Smooth muscle cell of the brain vasculature (primary cell): ENCODE measurements at regions not wholly inside any gene's neighbourhood (a gene's known extent, or its start where the extent isn't known, plus 50 kb on each side); places are given as distances from the start of the nearest gene placed in this dataset.
A peak's percentile ranks its signal among the peaks of the same experiment; 100 is the strongest.

Experiments
- DNase-seq: peaks from one replicate; pipeline ENCODE4 v3.0.0-alpha.2; 2012; ENCODE audit warnings: low read depth, low spot score

DNA sequence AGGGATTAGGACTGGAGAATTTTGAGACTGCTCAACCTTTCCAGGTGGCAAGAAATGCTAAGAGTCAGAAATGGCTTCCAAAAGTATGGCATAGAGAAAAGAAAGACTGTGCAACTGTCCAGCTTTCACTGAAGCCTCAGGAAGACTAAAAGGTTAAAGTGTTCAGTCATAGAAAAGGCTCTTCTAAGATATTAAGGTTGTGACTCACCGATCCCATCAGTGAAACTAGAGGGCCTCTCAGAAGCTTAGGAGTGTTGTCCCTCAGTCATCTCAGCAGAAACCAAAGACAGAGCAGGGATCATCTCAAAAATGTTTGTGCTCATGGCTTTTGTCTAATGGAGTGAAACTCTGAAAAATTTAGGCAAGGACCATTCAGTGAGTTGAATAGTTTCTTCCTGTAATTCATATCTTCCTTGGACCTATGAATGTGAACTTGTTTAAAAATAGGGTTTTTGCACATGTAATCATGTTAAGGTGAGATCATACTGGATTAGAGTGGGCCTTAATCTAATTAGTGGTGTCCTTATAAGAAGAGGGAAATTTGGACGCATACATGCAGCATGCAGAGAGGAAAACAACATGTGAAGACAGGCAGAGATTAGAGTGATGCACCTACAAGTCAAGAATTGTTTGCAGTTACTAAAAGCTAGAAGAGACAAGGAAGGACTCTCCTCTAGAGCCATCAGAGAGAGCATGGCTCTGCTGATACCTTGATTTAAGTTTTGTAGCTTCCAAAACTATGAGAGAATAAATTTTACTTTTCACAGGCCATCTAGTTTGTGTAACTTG lies 71.3 kb downstream of the RPE65 start:
- no peak for DNase-seq

DNA sequence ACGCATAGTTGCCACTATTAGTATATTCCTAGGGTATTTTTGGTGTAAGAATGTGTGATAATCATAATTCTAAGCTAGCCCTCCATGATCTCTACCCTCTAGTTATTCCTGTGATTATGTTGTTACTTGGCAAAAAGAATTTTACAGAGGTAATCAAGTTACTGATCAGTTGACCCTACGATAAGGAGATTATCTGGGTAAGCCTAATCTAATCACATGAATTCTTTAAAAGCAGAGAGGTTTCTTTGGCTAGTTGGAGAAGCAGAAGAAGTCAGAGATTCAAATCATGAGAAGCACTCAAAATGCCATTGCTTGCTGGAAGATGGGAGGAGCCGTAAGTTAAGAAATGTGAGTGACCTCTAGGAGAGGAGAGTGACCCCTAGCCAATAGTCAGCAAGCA lies 72.7 kb downstream of the RPE65 start:
- DNase-seq, result no peak

DNA sequence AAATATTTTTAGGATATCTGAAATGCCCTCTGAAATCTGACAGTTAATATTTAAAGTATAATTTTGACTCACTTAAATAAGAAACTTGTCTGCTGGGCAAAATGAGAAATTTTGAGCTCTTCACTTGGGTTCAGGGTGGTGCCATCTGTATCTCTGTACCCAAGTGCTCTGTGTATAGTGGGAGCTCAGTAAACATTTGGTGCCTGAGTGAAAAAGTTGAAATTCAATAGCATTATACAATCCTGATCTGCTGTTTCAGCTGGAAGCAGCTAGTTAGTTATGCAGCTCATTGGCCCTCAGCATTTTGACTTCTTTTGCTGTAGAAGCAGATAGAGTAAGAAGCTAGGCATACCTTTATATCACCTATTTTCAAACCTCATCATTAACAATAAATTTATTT lies 73.3 kb downstream of the RPE65 start:
- DNase-seq, result no peak

DNA sequence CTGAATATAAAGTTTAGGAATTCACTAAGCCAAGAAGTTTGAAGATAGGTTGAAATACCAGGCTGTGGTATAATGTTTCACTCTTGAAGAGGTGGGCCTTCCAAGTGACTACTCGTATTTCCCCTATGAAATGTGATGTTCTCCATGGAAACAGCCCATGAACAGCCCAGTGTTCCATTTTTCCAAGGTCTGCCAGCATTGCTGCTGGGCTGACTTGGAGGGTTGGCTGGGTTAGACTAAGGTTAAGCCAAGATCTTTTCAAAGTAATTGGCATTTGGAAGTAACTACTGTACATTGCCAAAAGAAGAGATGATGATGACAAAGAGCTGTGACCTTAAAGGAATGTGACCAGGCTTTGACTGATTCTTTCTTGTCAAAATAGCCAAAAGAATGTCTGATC lies 73.8 kb downstream of the RPE65 start:
- DNase-seq, result no peak

DNA sequence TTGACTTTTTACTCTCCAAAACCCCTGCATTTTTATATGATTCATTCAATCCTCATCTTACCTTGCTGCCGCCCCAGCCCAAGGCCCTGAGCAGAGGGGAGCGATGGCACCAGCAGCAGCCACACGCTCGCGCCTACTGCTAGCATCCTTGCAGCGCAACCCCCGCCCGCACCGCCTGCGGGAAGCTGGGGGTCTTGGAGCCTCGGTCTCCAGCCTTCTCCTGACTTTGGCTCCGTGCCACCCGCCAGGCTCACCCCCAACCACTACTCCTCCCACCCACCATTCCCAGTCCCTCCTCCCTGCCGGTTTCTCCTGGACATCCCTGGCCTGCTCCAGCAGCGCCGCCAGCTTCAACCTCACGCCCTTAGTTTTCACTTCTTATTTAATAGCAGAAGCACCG lies 76.6 kb downstream of the RPE65 start:
- no peak for DNase-seq

- DNase-seq, result no peak
Measured at GRCh38 chr1:68372487-68372886, 77.3 kb downstream of the RPE65 start.

DNA sequence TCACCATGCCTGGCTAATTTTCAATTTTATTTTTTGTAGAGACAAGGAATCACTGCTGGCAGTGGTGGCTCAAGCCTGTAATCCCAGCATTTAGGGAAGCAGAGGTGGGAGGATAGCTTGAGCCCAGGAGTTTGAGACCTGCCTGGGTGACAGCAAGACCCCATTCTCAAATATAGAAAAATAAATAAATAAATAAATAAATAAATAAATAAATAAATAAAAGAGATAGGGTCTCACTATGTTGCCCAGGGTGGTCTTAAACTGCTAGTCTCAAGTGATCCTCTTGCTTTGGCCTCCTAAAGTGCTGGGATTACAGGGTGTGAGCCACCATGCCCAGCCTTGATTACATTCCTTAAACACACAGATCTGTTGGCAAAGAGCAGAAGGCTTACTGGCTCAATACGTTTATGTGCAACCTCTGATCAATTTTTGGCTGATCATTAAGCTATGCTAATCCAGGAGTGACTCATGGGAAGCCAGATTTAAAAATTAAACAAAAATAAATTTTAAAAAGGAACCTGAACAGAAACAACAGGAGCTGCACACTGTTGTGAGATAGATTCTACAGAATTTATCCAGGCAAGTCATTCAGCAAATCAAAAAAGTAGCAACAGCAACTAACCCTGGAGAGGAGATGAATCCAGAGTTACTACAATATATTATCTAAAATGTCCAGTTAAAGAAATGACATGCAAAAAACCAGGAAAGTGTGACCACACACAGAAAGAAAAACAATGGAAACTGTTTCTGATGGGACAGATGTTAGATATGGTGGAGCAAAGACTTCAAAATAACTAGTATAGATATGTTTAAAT lies 79.4 kb downstream of the RPE65 start:
- no peak for DNase-seq

DNA sequence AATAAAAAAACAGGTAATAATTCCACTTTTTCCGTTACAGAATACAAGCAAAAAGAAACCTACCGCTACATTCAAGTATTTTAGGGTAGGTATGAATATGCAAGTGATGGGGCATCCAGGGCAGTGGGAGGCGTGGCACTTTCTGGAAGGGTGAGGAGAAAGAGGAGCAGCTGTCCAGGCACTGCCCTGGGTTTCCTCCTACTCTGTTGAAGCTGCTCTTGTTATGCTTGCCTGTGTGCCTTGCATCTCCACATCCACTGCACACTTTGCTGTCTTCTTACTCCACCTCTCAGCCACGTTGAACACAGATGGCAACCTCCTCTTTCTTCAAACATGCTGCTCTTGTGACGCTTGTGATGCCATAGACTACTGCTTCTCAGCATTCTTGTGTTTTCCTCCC lies 83.2 kb downstream of the RPE65 start:
- DNase-seq, result no peak

- no peak for DNase-seq
Measured at GRCh38 chr1:68365709-68366382, 83.9 kb downstream of the RPE65 start.

DNA sequence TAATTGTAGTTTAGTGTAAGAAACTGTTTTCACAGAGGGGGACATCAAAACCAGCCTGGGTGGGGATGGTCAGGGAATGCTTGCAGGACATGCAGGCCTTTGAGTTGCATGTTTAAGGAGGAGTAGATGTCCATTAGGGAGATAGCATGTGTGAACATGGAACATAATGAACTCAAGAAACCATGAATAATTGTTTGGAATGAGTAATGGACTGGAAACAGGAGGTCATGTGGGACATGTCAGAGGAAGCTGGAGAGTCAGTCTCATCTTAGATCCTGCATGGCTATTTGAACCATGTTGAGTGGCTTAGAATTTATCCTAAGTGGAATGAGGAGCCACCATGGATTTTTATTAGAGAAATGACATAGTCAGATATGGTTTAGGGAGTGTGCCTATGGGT lies 86.4 kb downstream of the RPE65 start:
- no peak for DNase-seq

- DNase-seq, result no peak
Measured at GRCh38 chr1:68361346-68361910, 88.3 kb downstream of the RPE65 start.

DNA sequence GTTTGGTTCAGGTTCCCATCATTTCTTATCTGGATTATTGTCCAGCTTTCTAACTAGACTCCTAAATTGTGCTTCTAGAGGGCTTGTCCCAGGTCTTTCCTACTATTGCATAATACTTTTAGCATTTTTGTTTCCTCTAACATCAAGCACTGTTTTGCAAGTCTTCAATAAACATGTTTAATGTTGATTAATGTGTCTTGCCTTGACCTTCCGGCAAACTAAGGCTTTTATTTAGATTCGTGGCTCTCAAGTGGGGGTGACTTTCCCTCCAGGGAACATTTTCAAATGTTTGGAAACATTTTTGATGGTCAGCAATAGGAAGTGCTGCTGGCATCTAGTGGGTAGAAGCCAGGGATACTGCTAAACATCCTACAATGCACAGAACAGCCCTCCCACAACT lies 90.7 kb downstream of the RPE65 start:
- DNase-seq, result no peak

DNA sequence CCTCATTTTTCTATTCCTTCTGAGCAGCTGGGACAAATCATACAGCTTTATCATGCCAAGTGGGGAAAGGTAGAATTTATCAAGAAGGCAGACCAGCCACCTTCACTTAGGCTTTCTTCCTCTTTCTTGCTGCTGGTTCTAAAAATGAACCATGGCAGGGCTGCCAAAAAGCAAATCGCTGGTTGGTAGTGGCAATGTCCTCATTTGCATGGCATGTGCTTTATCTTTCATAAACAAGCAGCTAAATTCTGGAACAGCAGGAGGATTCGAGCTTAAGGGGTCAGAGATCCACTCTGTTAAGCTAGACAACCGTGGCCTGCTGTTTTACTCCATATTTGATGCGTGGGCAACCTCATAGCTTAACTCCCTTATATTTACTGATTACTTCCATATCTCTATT lies 91.3 kb downstream of the RPE65 start:
- no peak for DNase-seq

GRCh38 chr1:68355614-68356013 lies 94.1 kb downstream of the RPE65 start:
- no peak for DNase-seq

DNA sequence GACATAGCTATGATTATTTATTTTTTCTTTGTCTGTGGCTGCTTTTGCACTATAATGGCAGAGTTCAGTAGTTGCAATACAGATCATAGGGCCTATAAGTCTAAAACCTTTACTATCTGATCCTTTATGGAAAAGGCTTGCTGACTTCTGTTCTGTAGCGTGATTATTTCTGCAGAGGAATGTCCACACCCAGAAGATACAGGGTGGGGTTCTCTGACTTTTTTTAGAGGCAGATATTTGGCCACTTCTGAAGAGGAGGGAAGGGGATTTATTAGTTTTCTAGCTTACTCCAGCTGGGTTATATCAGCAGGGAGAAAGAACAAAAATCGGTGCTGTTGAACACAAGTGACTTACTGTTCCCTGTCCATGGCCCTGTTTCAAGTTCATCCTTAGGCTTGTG lies 97.6 kb downstream of the RPE65 start:
- DNase-seq, result no peak

GRCh38 chr1:68347415-68347814 lies 102.3 kb downstream of the RPE65 start:
- DNase-seq, result no peak

GRCh38 chr1:68346188-68346808 lies 103.5 kb downstream of the RPE65 start:
- DNase-seq, result no peak

DNA sequence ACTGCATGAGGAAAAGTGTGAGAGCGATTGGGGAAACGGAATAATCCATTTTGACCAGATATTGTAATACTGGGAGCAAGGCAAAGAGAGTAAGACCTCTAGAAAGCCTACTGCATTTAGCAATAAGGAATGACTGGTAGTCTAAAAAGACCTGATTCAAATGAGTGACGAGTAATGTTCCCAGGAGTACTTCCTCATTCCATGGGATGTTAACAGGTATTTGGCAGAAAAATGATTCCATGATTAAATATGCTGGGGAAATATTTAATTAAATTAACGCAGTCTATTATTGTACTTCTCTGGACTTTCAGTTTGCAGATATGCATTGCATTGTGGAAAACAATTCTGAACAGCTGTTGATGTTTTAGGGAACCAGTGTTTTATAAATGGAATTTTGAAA lies 105.5 kb downstream of the RPE65 start:
- no peak for DNase-seq

- no peak for DNase-seq
Measured at GRCh38 chr1:68340951-68341350, 108.6 kb upstream of the WLS start.

DNA sequence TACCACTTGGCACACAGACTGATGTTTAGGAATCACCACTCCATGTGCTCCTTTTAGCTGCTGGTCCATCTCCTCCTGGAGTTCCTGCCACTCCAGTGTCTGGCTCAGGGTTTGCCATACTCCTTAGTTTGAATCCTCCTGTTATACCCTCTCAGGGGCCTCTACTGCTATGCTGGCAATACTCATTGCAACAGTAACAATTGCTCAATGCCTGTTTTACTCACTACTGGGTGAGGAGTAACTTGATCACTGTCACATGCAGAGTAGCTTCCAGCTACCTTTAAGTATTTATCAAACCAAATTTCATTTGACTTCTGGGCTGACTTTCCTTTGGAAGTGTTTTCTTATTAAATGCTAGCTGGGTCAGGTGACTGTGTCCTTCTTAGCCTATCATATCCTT lies 107.2 kb upstream of the WLS start:
- DNase-seq, result peak; percentile 13

DNA sequence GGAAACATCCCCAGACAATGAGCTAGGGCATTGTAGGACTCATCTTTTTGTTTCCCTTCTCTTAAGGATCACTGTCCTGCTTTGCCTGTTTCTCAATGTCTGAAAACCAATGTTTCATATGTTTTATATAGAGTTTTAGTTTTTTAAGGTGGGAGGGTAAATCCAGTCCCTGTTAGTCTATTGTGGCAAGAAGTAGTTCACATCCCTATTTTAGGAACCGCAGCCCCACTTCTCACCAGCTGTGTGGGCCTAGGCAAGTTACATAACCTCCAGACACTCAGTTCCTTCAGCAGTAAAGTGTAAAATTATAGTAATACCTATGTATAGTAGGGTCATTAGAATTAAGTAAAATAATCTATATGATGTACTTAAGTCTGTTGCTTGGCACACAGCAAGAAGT lies 105.8 kb upstream of the WLS start:
- DNase-seq, result no peak

- DNase-seq, result no peak
Measured at GRCh38 chr1:68332041-68332440, 99.7 kb upstream of the WLS start.
